GM13976 (cell line): ENCODE measurements at regions not wholly inside any gene's neighbourhood (a gene's known extent, or its start where the extent isn't known, plus 50 kb on each side); places are given as distances from the start of the nearest gene placed in this dataset.

Experiments
- DNase-seq: peaks from one replicate; pipeline ENCODE4 v3.0.0; 2012; ENCODE audit warnings: low spot score
- CTCF ChIP-seq: IDR thresholded peaks from 2 replicates; pipeline ENCODE4 v1.5.1; 2012; ENCODE audit warnings: borderline replicate concordance, mild to moderate bottlenecking; ENCODE audit not compliant: insufficient read depth; ENCODE audit errors: extremely low read depth, missing control alignments, control extremely low read depth
- in situ Hi-C: fragments of 300-500 bp; cut with MboI; formaldehyde crosslinking; loops from one replicate; pipeline ENCODE4 v1.12.0; 2022; ENCODE audit warnings: low sequenced_read_pairs, mixed read lengths, inconsistent platforms; ENCODE audit not compliant: unreplicated experiment

- no peak for TF ChIP-seq CTCF
- in situ Hi-C loops: no loop called here
- DNase-seq: no peak
Observed at GRCh38 chr2:58664523-58665151, 423.5 kb upstream of the FANCL start.

GRCh38 chr2:58660046-58660445 is 418.9 kb upstream of the FANCL start:
- in situ Hi-C loops: no loop called here
- DNase-seq: no peak
- no peak for TF ChIP-seq CTCF

- TF ChIP-seq CTCF: no peak
- DNase-seq: no peak
- in situ Hi-C loops: no loop called here
Observed at GRCh38 chr2:58655152-58655551, 414.0 kb upstream of the FANCL start.

- in situ Hi-C loops: no loop called here
- no peak for TF ChIP-seq CTCF
- no peak for DNase-seq
Observed at GRCh38 chr2:58651930-58652329, 410.8 kb upstream of the FANCL start.

GRCh38 chr2:58650781-58651180 is 409.7 kb upstream of the FANCL start:
- no peak for DNase-seq
- no peak for TF ChIP-seq CTCF
- in situ Hi-C loops: no loop called here

- in situ Hi-C loops: no loop called here
- no peak for TF ChIP-seq CTCF
- no peak for DNase-seq
Observed at GRCh38 chr2:58649756-58650155, 408.6 kb upstream of the FANCL start.

GRCh38 chr2:58645017-58645416 is 403.9 kb upstream of the FANCL start:
- DNase-seq: no peak

More at GRCh38 chr2:58645017-58645416, 403.9 kb upstream of the FANCL start:
- in situ Hi-C loops: no loop called here
- TF ChIP-seq CTCF: no peak
